ENCODE measurements at regions not wholly inside any gene's neighbourhood (a gene's known extent, or its start where the extent isn't known, plus 50 kb on each side); places are given as distances from the start of the nearest gene placed in this dataset.

DNA sequence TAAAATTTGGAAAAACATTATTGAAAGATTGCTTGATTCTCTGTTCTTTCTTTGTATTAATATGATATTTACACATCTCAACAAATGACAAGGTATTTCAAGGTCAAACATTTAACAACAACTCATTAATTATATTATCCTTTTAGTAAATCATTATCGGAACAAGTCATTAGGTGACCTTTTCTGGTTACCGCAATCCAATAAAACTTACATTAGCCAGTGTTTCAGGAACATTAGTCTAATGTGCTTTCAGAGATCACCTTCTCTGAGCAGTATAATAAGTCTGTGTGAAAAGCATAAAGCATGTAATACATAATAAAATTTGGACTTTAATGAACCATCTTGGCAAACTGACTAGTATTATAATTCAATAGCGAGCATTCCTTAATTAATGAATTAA lies 1466.4 kb downstream of the FAM181B start:
- TF ChIP-seq SYNCRIP (IDR thresholded peaks at IDR 0.05; ENCODE audit: insufficient read depth, low read depth, low read length) = no peak
- TF ChIP-seq NPAS2 (CRISPR knock-in tag; IDR thresholded peaks at IDR 0.05; ENCODE audit: borderline replicate concordance) = no peak
